CD4-positive, alpha-beta memory T cell (primary cell): ENCODE measurements at regions not wholly inside any gene's neighbourhood (a gene's known extent, or its start where the extent isn't known, plus 50 kb on each side); places are given as distances from the start of the nearest gene placed in this dataset.
A peak's percentile ranks its signal among the peaks of the same experiment; 100 is the strongest.
"Not testable (repeated sequence)": the region's sequence is repeated elsewhere in the genome, so short reads cannot be mapped to it uniquely, and the experiment has no call there.

Source experiments
- CTCF ChIA-PET: fragments of 350-600 bp; sonication (Branson Sonifier 250); formaldehyde crosslinking; loops from one replicate; lab custom pipeline; 2021; ENCODE audit warnings: inconsistent platforms; ENCODE audit not compliant: partially characterized antibody; lab: Charles Lee
- POLR2A ChIA-PET: fragments of 350-600 bp; sonication (Branson Sonifier 250); formaldehyde crosslinking; loops from one replicate; lab custom pipeline; 2021; ENCODE audit not compliant: partially characterized antibody; lab: Charles Lee
- DNase-seq, 5 donors: peaks; one replicate each; pipeline versions ENCODE4 v3.0.0 to v3.0.0-alpha.2; 2020 to 2022; ENCODE audit warnings: mixed read lengths in 1 of 5
- H3K27ac ChIP-seq: one replicate; pipeline ENCODE4 v1.7.0; 2013; ENCODE audit warnings: low read depth, low read length
- H3K27me3 ChIP-seq: 2 replicates; pipeline ENCODE4 v1.7.0; 2013; ENCODE audit warnings: mild to moderate bottlenecking, low read length, moderate library complexity; ENCODE audit not compliant: insufficient read depth
- H3K36me3 ChIP-seq: 2 replicates; pipeline ENCODE4 v1.7.0; 2013; ENCODE audit warnings: mild to moderate bottlenecking, low read length, moderate library complexity; ENCODE audit not compliant: insufficient read depth
- H3K4me1 ChIP-seq: 2 replicates; pipeline ENCODE4 v1.7.0; 2013; ENCODE audit warnings: mild to moderate bottlenecking, low read length, moderate library complexity; ENCODE audit not compliant: insufficient read depth
- H3K4me3 ChIP-seq, 2 donors: one replicate each; pipeline ENCODE4 v1.7.0; 2013; ENCODE audit warnings: low read length in 2 of 2, mild to moderate bottlenecking in 1 of 2
- H3K9me3 ChIP-seq, 2 donors: one replicate each; pipeline ENCODE4 v1.7.0; 2013; ENCODE audit warnings: low read length in 2 of 2, control low read depth in 1 of 2; ENCODE audit not compliant: control insufficient read depth in 1 of 2
- H3K27ac Mint-ChIP-seq, 7 donors: one replicate each; pipeline ENCODE4 v1.8.0; 2020 to 2021; ENCODE audit warnings: mixed read lengths in 7 of 7, mild to moderate bottlenecking in 6 of 7, inconsistent platforms in 3 of 7, moderate library complexity in 3 of 7
- H3K27me3 Mint-ChIP-seq, 2 donors: one replicate each; pipeline ENCODE4 v1.8.0; 2020 to 2021; ENCODE audit warnings: mixed read lengths in 2 of 2
- H3K36me3 Mint-ChIP-seq, 2 donors: one replicate each; pipeline ENCODE4 v1.8.0; 2020 to 2021; ENCODE audit warnings: mixed read lengths in 2 of 2, inconsistent platforms in 1 of 2, mild to moderate bottlenecking in 1 of 2
- H3K4me1 Mint-ChIP-seq, 4 donors: one replicate each; pipeline ENCODE4 v1.8.0; 2020 to 2021; ENCODE audit warnings: mixed read lengths in 4 of 4, mild to moderate bottlenecking in 1 of 4
- H3K4me3 Mint-ChIP-seq, 8 donors: one replicate each; pipeline ENCODE4 v1.8.0; 2020 to 2021; ENCODE audit warnings: mixed read lengths in 8 of 8, mild to moderate bottlenecking in 7 of 8, moderate library complexity in 6 of 8, inconsistent platforms in 3 of 8
- H3K9me3 Mint-ChIP-seq, 8 donors: one replicate each; pipeline ENCODE4 v1.8.0; 2020 to 2021; ENCODE audit warnings: mixed read lengths in 8 of 8, mild to moderate bottlenecking in 5 of 8, inconsistent platforms in 3 of 8, moderate library complexity in 1 of 8
- intact Hi-C: fragments of 100-400 bp; cut with micrococcal nuclease; formaldehyde crosslinking; loops from one replicate; pipeline ENCODE4 v1.15.1; 2023

- intact Hi-C loops: no loop called here
- no peaks in the 10 kb centered on the region for H3K36me3 ChIP-seq
- H3K4me1 ChIP-seq: no peaks in the 10 kb centered on the region
- H3K27me3 Mint-ChIP-seq: no peaks in the 10 kb centered on the region
- no peak overlapping the region for H3K27ac ChIP-seq
- POLR2A ChIA-PET: no interaction called here
- H3K27me3 ChIP-seq: no peaks in the 10 kb centered on the region
- peaks cover 0 to 2% (median under 1%) of the 10 kb centered on the region in 4 donors for H3K4me1 Mint-ChIP-seq
- no peak overlapping the region for H3K4me3 ChIP-seq
- H3K9me3 Mint-ChIP-seq: no peaks in the 10 kb centered on the region
- peak overlapping the region in 1 of 7 donors; percentile 15 for H3K27ac Mint-ChIP-seq
- DNase-seq: no peak
- H3K36me3 Mint-ChIP-seq: no peaks in the 10 kb centered on the region
- no peak overlapping the region for H3K4me3 Mint-ChIP-seq
- CTCF ChIA-PET: no interaction called here
- H3K9me3 ChIP-seq: no peaks in the 10 kb centered on the region
Measured at GRCh38 chr9:110095161-110095595, 112.8 kb downstream of the C9orf152 start.

GRCh38 chr9:110095776-110096175, 112.2 kb downstream of the C9orf152 start:
- Mint-ChIP-seq H3K9me3 (no peaks in the 10 kb centered on the region), H3K27me3 (no peaks in the 10 kb centered on the region), H3K36me3 (no peaks in the 10 kb centered on the region), H3K27ac (no peak overlapping the region), H3K4me1 (peaks cover 0 to 1% (median 0%) of the 10 kb centered on the region in 4 donors), H3K4me3 (no peak overlapping the region)
- POLR2A ChIA-PET: no interaction called here
- no peak for DNase-seq
- intact Hi-C loops: no loop called here
- no peak overlapping the region for H3K27ac ChIP-seq
- no peaks in the 10 kb centered on the region for H3K27me3 ChIP-seq
- H3K36me3 ChIP-seq: no peaks in the 10 kb centered on the region
- H3K4me3 ChIP-seq: no peak overlapping the region
- H3K4me1 ChIP-seq: no peaks in the 10 kb centered on the region
- CTCF ChIA-PET: no interaction called here
- H3K9me3 ChIP-seq: no peaks in the 10 kb centered on the region

- H3K27me3 ChIP-seq, POLR2A ChIA-PET, H3K4me3 ChIP-seq, H3K36me3 ChIP-seq, intact Hi-C loops, CTCF ChIA-PET, H3K9me3 Mint-ChIP-seq, DNase-seq, H3K4me1 Mint-ChIP-seq, H3K4me3 Mint-ChIP-seq, H3K4me1 ChIP-seq, H3K27ac ChIP-seq, H3K27ac Mint-ChIP-seq, H3K36me3 Mint-ChIP-seq, H3K27me3 Mint-ChIP-seq, H3K9me3 ChIP-seq: not testable (repeated sequence)
Measured at GRCh38 chr9:110096674-110097073, 111.3 kb downstream of the C9orf152 start.

- Mint-ChIP-seq H3K36me3 (no peaks in the 10 kb centered on the region), H3K27me3 (no peaks in the 10 kb centered on the region), H3K4me1 (peaks cover 0 to 4% (median 0%) of the 10 kb centered on the region in 4 donors), H3K27ac (no peak overlapping the region), H3K4me3 (no peak overlapping the region), H3K9me3 (no peaks in the 10 kb centered on the region)
- POLR2A ChIA-PET: no interaction called here
- Histone ChIP-seq H3K4me1 (no peaks in the 10 kb centered on the region), H3K27me3 (no peaks in the 10 kb centered on the region), H3K27ac (no peak overlapping the region), H3K9me3 (no peaks in the 10 kb centered on the region), H3K36me3 (no peaks in the 10 kb centered on the region), H3K4me3 (no peak overlapping the region)
- DNase-seq: no peak
- intact Hi-C loops: no loop called here
- CTCF ChIA-PET: interaction anchor here (1.3 kb wide), 1 partner anchor 84 kb away, joined by 3 read pairs; no protein-coding TSS in a partner anchor
Measured at GRCh38 chr9:110099236-110100095, 108.5 kb downstream of the C9orf152 start.

DNA sequence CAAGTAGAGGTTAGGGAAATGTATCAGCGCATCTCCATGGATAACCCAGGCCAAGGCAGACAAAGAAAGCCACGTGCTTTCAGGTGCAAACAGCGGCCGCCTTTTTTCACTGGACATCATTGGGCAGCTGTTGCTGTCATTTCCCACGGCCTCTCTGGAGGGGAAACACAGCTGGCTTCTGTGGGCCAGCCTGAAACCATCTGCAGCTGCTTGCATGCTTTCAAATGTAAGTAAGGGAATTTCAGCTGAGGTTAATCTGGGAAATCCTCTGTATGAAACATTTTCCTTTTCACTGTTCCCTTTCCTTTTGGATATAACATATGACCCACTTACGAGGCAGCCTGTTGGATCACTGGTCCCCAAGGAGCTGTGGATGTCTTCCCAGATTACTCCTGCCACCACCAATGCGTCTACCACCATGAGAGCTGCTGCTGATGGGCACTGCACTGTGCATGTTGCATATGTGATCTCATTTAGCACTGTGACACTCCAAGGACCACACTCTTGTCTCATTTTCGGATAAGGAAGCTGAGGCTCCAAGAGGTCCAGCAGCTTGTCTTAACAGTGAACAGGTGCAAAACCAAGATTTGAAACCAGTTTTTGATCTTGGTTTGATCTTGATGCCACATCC, 106.3 kb downstream of the C9orf152 start:
- DNase-seq: no peak
- H3K4me1 Mint-ChIP-seq: peaks cover 0 to 4% (median 0%) of the 10 kb centered on the region in 4 donors
- H3K27me3 Mint-ChIP-seq: no peaks in the 10 kb centered on the region
- H3K27ac ChIP-seq: no peak overlapping the region
- no peak overlapping the region for H3K4me3 Mint-ChIP-seq
- intact Hi-C loops: no loop called here
- no peaks in the 10 kb centered on the region for H3K9me3 Mint-ChIP-seq
- H3K36me3 Mint-ChIP-seq: no peaks in the 10 kb centered on the region
- H3K9me3 ChIP-seq: no peaks in the 10 kb centered on the region
- no peaks in the 10 kb centered on the region for H3K36me3 ChIP-seq
- no peak overlapping the region for H3K27ac Mint-ChIP-seq
- H3K4me1 ChIP-seq: no peaks in the 10 kb centered on the region
- ChIA-PET POLR2A (no interaction called here), CTCF (no interaction called here)
- H3K4me3 ChIP-seq: no peak overlapping the region
- H3K27me3 ChIP-seq: no peaks in the 10 kb centered on the region

GRCh38 chr9:110103257-110103656, 104.7 kb downstream of the C9orf152 start:
- POLR2A ChIA-PET: no interaction called here
- Histone ChIP-seq H3K27ac (no peak overlapping the region), H3K27me3 (no peaks in the 10 kb centered on the region), H3K9me3 (no peaks in the 10 kb centered on the region), H3K4me1 (no peaks in the 10 kb centered on the region), H3K36me3 (no peaks in the 10 kb centered on the region), H3K4me3 (no peak overlapping the region)
- no peak for DNase-seq
- H3K27me3 Mint-ChIP-seq: no peaks in the 10 kb centered on the region
- no peak overlapping the region for H3K4me3 Mint-ChIP-seq
- no peak overlapping the region for H3K27ac Mint-ChIP-seq
- CTCF ChIA-PET: interaction anchor here (0.6 kb wide), 1 partner anchor 100 kb away, joined by 3 read pairs; no protein-coding TSS in a partner anchor
- no peaks in the 10 kb centered on the region for H3K36me3 Mint-ChIP-seq
- no peaks in the 10 kb centered on the region for H3K9me3 Mint-ChIP-seq
- intact Hi-C loops: no loop called here
- peaks cover 0 to 4% (median 0%) of the 10 kb centered on the region in 4 donors for H3K4me1 Mint-ChIP-seq

DNA sequence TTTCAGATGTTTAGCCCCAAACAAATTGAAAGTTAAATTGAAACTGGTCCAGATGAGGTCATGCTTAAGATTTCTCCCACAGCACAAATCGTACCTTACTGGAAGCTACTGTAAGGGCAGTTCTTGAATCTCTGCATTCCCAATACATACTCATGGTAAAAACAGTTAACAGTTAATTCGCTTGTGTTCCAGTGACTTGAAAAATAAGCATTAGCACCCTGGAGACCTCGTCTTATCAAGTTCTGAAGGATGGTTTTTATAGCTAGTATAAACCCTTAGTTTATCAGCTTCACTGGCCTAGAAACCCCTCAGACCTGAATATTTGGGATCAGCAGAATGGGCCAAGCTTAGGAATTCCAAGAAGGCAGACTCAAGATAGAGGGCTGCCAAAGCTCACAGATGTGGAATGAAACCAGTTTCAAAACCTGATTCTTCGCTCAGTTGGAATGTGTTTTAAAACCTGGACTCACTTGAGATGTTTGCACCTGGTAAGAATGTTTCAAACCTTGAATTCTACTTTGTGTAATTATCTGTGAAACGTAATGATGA, 103.6 kb downstream of the C9orf152 start:
- Mint-ChIP-seq H3K4me3 (no peak overlapping the region), H3K27ac (no peak overlapping the region), H3K4me1 (peaks cover 0 to 4% (median 0%) of the 10 kb centered on the region in 4 donors), H3K27me3 (no peaks in the 10 kb centered on the region), H3K36me3 (no peaks in the 10 kb centered on the region), H3K9me3 (no peaks in the 10 kb centered on the region)
- Histone ChIP-seq H3K36me3 (no peaks in the 10 kb centered on the region), H3K9me3 (no peaks in the 10 kb centered on the region), H3K27me3 (no peaks in the 10 kb centered on the region), H3K4me3 (no peak overlapping the region), H3K4me1 (no peaks in the 10 kb centered on the region), H3K27ac (no peak overlapping the region)
- intact Hi-C loops: no loop called here
- DNase-seq: no peak
- ChIA-PET POLR2A (no interaction called here), CTCF (interaction anchor here (0.9 kb wide), 1 partner anchor 201 kb away, joined by 4 read pairs; no protein-coding TSS in a partner anchor)
